ENCODE measurements at regions not wholly inside any gene's neighbourhood (a gene's known extent, or its start where the extent isn't known, plus 50 kb on each side); places are given as distances from the start of the nearest gene placed in this dataset.

- DNase-seq: no peak
These were observed 68.1 kb downstream of the TEKT4 start for GRCh38 chr2:94939349-94939748.

GRCh38 chr2:94947097-94948016, 76.1 kb downstream of the TEKT4 start:
- DNase-seq: no peak

- DNase-seq: no peak
These were observed 69.8 kb upstream of the MAL start for GRCh38 chr2:94955702-94956101.

GRCh38 chr2:94956797-94957391, 68.6 kb upstream of the MAL start:
- peak; percentile 16 for DNase-seq

GRCh38 chr2:94958245-94958644, 67.3 kb upstream of the MAL start:
- no peak for DNase-seq

GRCh38 chr2:94960266-94960665, 65.2 kb upstream of the MAL start:
- no peak for DNase-seq

- DNase-seq: no peak
These were observed 64.8 kb upstream of the MAL start for GRCh38 chr2:94960751-94961150.

- no peak for DNase-seq
These were observed 61.3 kb upstream of the MAL start for GRCh38 chr2:94964193-94964592.

- DNase-seq: no peak
These were observed 58.8 kb upstream of the MAL start for GRCh38 chr2:94966689-94967088.

- no peak for DNase-seq
These were observed 55.2 kb upstream of the MAL start for GRCh38 chr2:94970353-94970752.

All from NCI-H2171 (cell line).